Lower leg skin (tissue), 3 donors: ENCODE measurements at regions not wholly inside any gene's neighbourhood (a gene's known extent, or its start where the extent isn't known, plus 50 kb on each side); places are given as distances from the start of the nearest gene placed in this dataset.

Source experiments
- CTCF ChIP-seq, 3 donors: fragments of 450-650 bp; IDR thresholded peaks; one replicate each; pipeline ENCODE4 v1.5.1; 2016; ENCODE audit warnings: antibody characterized with exemption in 3 of 3, mild to moderate bottlenecking in 3 of 3, moderate library complexity in 2 of 3
- POLR2A ChIP-seq, 2 donors: fragments of 450-650 bp; IDR thresholded peaks; one replicate each; pipeline ENCODE4 v1.6.1; 2016 to 2017; ENCODE audit warnings: antibody characterized with exemption in 2 of 2, mild to moderate bottlenecking in 1 of 2, moderate library complexity in 1 of 2

DNA sequence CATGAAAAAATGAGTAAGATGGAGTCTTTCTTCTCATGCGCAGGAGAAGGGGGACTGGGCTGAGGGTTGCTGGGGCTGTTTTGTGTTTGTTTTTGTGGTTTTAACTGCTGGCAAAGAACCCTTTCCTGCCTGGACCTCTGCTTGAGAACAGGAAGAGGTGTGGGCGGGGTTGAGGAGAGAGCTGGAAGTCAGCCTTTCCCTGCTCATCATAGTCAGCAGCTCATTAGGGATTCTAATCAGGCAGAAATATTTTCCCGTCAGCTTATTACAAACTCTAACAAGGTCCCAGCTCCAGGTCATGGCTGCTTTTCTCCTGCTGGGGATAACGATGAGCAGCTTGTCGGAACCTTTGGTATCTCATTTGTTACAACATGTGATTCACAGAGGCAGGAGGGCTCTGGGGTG, 185.0 kb upstream of the NRXN3 start:
- TF ChIP-seq CTCF (IDR thresholded peaks at IDR 0.05) (no peak), POLR2A (IDR thresholded peaks at IDR 0.05) (no peak)
